A673 (cell line): ENCODE measurements at regions not wholly inside any gene's neighbourhood (a gene's known extent, or its start where the extent isn't known, plus 50 kb on each side); places are given as distances from the start of the nearest gene placed in this dataset.

Experiments
- EZH2 ChIP-seq: fragments of 200-600 bp; sonication (generic); IDR thresholded peaks from 2 replicates; pipeline ENCODE4 v1.6.1; 2017; ENCODE audit warnings: borderline replicate concordance, low read depth, mild to moderate bottlenecking, mixed read lengths, antibody characterized with exemption, low read length; ENCODE audit not compliant: poor library complexity, severe bottlenecking
- TF ChIP-seq, protein P1 (sequence below): fragments of 300-800, 200-600 bp; sonication (generic); conservative IDR thresholded peaks from 2 replicates; pipeline ENCODE4 v1.5.1; 2017; ENCODE audit warnings: low read depth, mild to moderate bottlenecking, antibody characterized with exemption, low read length, moderate library complexity, mixed read lengths

DNA sequence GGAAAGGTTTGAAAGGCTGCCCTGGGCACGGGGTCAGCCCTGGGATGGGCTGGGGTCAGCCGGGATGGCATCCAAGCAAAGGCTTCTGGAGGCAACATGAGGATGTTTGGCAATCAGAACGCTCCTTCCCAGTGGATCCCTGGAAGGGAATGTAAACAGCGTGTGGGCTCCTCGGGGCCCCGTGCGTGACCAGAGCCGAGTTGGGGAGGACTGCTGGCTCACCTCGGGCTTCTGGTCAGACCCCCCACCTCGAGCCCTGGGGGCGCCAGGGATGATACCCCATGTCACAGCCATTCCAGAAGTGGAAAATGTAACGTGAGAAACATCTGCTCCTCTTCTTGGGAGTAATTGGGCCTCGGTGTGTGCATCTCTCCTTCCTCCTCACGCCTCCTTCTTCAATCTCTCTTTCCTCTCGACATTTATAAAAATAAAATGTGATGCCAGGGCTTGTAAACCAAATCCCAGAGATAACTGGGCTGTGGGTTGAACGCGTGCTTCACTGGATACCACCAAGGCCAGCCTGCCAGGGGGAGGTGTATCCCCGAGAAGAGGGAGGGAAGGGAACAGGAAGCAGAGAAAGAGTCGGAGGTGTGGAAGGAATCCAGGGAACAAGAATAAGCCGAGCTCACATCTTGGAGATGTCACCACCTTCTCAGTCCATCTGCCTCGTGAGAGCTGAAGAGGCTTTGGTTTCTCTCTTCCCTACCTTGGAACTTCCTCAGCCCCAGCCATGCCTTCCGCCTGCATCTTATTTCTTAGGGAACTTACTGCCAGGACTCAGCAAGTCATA is 144.8 kb downstream of the NUAK1 start:
- TF ChIP-seq EZH2, result no peak
- TF ChIP-seq, protein P1, sequence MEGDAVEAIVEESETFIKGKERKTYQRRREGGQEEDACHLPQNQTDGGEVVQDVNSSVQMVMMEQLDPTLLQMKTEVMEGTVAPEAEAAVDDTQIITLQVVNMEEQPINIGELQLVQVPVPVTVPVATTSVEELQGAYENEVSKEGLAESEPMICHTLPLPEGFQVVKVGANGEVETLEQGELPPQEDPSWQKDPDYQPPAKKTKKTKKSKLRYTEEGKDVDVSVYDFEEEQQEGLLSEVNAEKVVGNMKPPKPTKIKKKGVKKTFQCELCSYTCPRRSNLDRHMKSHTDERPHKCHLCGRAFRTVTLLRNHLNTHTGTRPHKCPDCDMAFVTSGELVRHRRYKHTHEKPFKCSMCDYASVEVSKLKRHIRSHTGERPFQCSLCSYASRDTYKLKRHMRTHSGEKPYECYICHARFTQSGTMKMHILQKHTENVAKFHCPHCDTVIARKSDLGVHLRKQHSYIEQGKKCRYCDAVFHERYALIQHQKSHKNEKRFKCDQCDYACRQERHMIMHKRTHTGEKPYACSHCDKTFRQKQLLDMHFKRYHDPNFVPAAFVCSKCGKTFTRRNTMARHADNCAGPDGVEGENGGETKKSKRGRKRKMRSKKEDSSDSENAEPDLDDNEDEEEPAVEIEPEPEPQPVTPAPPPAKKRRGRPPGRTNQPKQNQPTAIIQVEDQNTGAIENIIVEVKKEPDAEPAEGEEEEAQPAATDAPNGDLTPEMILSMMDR, result no peak
